ENCODE measurements at regions not wholly inside any gene's neighbourhood (a gene's known extent, or its start where the extent isn't known, plus 50 kb on each side); places are given as distances from the start of the nearest gene placed in this dataset.

DNA sequence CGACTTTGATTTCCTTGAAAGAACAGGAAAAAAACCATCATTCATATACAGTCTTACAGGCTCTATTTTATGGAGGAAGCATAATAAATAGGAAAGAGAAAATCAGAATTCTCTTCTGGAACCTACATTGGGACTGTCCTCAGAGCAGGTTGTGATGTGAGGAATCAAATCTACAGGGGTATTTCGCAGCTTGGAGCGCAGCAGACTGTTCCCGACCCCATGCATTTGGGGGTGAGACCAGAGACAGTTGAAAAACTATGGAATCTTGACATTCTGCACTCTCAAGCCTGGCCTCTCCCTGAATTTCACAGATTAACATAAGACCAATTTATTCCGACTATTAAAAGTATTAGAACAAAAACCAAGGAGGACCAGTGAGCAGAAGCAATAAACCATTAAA is 93.3 kb upstream of the PRSS58 start:
- intact Hi-C loops (cut with micrococcal nuclease): no loop called here

DNA sequence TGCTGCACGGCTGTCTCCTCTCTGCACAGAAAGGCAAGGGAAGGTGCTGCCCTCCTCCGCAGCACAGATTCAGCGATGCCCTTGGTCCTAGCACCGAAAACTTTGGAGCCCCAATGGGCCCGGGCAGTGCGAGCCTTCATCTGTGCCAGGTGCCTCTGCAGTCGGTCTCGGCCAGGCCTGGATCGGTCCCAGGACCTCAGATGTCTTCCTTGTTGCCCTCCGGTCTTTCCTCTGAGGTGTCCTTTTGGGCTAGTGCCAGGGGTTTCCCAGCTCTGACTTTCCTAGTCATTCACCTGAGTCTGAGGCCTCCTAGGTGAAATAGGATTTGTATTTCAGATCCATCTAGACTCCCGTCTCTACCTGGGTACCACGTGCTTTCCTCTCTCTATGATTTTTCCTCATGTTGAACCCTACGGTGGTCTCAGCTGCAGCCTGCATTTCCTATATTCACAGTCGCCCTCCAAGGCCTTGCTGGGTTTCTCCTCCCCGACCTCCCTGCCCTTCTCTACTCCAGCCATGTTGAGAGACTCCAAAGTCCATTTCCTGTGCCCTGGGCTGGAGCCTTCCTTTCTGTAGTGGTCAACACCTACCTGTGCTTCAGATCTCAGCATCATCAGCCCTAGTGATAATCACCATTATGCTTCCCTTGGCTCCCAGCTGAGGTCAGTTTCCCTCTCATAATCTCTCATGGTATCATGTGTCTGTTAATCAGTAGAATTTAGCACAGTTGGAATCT is 92.0 kb upstream of the PRSS58 start:
- intact Hi-C loops (cut with micrococcal nuclease): loop anchor here (5.0 kb wide), 1 partner anchor 447 kb away; no protein-coding TSS in a partner anchor

DNA sequence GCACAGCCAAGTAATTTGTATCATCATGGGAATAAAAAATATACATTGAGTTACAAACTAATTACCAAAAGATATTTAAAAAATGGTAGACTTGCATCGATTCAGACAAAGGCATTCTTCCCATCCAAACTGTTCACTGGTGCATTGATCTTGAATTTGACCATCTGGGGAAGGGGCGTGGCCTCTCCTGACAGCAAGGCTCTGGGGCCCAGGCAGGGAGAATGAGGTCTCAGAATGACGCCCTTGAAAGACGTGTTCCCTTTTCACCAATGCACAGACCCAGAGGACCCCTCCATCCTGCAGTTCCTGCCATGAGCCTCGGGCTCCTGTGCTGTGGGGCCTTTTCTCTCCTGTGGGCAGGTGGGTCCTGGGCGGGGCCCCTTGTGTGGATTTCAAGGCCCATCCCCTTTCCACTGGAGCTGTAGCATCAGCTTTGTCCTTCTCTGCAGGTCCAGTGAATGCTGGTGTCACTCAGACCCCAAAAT is 91.1 kb upstream of the PRSS58 start:
- intact Hi-C loops (cut with micrococcal nuclease): loop anchor here (5.0 kb wide), 1 partner anchor 448 kb away; no protein-coding TSS in a partner anchor

DNA sequence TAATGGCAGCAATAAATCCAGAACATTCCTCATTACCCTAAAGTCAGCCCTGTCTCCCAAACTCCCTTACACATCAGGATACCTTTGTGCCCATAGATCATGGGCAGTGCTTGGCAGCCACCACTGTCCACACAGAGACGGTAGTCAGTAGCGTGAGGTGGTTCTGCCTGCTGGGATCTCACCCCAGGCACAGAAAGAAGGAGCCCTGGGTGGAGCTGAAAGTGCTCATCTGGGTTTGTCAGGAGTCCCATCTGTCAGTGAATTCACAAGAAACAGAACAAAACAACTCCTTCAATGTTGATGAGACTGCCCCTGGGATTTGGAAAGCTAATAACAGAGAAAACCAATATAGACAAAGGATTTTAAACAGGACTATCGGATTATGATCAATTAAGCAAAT is 90.2 kb upstream of the PRSS58 start:
- intact Hi-C loops (cut with micrococcal nuclease): loop anchor here (5.0 kb wide), 1 partner anchor 449 kb away; no protein-coding TSS in a partner anchor

DNA sequence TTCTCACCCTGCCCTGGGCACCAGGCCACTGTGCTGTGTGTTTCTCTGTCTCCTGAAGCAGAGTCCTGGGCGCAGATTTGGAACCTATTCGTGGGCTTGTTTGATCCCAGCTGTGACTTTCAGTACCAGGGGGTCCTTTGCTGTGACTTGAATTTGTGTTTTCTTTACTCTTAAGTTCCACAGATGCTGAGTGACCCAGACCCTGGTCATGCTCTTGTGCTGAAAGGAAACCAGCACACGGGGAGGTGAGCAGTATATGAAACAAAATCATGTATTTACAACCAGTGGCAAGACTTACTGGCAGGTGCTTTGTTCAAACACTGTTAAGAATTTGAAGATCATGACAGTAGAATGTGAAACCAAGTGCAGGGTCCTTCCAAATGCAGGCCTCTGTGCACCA is 89.2 kb upstream of the PRSS58 start:
- intact Hi-C loops (cut with micrococcal nuclease): loop anchor here (5.0 kb wide), 1 partner anchor 450 kb away; no protein-coding TSS in a partner anchor

DNA sequence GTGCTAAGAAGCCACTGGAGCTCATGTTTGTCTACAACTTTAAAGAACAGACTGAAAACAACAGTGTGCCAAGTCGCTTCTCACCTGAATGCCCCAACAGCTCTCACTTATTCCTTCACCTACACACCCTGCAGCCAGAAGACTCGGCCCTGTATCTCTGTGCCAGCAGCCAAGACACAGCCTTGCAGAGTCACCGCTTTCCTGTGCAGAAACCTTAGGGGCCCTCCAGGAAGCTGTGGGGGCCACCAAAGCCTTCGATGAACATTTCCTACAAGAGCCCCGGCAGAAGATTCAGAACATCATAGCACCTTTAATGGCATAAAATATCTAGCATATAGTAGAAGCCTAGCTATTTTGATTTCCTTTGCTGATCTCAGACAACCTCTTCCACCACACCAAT is 88.0 kb upstream of the PRSS58 start:
- intact Hi-C loops (cut with micrococcal nuclease): loop anchor here (5.0 kb wide), 1 partner anchor 451 kb away; no protein-coding TSS in a partner anchor

DNA sequence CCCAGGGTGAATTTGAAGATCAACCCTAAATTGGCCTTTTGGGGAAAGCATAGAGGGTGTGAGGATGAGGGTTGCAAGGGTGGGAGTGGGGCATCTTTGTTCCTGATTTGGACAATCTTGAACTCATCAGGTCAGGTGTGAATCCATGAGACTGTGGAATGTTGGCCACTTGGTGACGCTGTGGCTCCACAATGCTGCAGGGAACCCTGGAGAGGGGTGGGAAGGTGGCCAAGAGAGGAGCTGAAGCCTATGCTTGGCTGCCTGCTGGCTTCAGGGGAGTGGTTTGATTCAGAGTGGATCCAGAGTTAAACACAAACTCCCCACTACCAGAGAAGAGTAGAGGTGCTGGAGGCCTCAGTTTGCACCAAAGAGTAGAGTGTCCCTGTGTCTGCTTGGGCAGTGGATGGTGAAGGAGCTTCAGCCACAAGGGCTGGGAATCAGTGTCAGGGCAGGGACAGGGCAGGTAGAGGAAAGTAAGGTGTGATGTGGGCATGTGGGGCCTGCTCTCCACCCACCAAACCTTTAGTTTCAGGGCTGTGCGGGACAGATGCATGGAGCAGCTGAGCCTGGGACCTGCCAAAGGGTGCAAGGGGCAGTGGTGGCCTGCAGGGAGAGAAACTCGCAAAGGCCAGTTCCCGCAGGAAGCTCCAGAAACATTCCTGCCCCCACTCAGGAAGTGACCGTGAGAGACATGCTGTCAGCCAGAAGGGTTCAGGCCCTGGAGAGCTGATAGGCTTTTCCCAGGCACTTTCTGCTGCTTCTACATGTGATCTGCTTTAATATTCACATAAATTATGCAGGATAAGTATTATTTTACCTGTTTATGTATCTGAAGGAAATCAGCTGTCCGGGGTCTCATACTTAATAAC is 81.0 kb upstream of the PRSS58 start:
- intact Hi-C loops (cut with micrococcal nuclease): no loop called here

DNA sequence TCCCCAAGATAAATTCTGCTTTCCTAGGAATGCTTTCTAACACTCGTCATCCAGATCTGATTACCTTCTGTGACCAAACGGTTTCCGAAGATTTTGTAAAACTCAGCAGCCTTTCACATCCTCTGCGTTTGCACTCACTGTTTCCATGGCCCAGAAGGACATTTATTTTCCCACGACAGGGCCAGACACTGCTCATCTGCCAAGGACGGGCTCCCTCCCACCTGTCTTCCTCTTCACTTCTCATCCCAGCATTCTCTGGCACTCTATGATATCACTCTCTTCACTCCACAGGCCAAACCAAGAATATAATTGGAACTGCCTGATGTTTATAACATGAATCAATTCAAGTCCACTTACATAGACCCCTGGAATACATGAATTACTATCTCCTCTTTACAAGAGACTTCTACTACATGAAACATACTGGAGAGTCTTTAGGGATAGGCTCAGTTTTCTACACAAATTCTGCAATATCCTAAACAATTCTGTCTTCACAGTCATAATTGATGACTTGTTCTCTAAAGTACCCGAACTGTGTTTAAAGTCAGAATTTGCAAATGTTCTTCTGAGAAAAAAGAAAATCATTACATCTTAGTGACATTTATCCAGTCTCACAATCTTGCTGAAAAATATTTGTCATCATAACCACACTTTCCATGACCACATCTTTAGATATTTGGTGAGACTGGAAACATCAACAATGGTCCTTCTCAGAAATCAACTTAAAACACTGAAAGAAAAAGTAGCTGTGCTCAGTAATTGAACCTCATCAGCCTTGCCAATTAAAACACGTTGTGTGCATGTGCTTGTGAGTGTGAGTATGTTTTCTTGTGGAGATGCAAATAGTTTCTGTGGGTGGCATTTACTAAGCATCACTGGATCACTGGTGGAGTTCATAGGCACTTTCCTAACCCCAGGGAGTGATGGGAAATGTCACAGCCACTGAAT is 79.5 kb upstream of the PRSS58 start:
- intact Hi-C loops (cut with micrococcal nuclease): no loop called here

DNA sequence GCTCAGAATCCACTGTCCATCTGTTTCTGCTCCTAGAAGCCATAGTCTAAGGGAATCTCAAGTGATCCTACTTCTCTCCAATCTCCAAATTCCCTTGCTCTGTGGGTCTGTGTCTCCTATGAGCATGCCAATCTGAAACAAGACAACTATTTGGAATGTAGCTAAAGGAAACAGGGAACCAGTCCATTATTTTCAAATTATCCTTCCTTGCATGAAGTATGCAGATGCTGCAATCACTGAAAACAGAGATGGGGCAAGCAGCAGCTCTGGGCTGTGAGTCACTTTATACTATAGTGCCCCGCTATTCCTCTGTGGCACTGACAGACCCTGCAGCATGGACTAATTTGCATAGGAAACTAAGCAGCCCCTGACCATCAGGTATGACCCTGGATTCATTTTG is 76.9 kb upstream of the PRSS58 start:
- intact Hi-C loops (cut with micrococcal nuclease): no loop called here

DNA sequence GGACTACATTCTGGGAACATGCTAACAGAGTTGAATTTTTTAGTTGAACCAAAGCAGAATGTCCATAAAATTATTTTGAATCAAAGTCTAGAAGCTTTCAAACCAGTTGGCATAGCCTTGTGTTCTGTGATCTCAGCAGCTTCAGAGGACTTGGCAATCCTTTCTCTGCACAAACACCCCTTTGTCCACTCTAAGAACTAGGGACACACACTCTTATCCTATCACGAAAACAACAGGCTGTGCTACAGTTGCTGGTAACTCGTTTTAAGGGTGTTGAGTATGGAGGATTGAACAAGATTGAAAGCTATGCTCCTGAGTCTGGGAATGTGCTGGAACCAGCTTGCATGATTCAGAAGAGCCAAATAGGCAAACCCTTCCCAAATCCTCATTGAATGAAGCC is 76.4 kb upstream of the PRSS58 start:
- intact Hi-C loops (cut with micrococcal nuclease): no loop called here

DNA sequence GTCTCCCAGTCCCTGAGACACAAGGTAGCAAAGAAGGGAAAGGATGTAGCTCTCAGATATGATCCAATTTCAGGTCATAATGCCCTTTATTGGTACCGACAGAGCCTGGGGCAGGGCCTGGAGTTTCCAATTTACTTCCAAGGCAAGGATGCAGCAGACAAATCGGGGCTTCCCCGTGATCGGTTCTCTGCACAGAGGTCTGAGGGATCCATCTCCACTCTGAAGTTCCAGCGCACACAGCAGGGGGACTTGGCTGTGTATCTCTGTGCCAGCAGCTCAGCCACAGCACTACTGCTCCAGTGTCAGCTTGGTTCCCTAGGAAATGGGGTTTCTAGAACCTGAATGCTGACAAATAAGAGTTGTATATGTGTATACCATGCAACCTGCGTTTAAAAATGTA is 74.6 kb upstream of the PRSS58 start:
- intact Hi-C loops (cut with micrococcal nuclease): no loop called here

DNA sequence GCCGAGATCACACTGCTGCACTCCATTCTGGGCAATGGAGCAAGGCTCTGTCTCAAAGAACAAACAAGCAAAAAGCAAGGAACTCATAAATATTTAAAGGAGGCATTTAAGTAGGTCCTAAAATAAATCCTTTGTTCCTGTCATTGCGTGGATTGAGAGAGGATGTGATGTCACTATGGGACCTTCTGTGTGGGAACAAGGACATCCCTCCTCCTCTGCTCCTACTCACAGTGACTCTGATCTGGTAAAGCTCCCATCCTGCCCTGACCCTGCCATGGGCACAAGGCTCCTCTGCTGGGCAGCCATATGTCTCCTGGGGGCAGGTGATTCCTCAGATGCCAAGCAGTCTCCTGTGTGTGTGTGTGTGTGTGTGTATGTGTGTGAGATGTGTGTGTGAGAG is 74.1 kb upstream of the PRSS58 start:
- intact Hi-C loops (cut with micrococcal nuclease): no loop called here

DNA sequence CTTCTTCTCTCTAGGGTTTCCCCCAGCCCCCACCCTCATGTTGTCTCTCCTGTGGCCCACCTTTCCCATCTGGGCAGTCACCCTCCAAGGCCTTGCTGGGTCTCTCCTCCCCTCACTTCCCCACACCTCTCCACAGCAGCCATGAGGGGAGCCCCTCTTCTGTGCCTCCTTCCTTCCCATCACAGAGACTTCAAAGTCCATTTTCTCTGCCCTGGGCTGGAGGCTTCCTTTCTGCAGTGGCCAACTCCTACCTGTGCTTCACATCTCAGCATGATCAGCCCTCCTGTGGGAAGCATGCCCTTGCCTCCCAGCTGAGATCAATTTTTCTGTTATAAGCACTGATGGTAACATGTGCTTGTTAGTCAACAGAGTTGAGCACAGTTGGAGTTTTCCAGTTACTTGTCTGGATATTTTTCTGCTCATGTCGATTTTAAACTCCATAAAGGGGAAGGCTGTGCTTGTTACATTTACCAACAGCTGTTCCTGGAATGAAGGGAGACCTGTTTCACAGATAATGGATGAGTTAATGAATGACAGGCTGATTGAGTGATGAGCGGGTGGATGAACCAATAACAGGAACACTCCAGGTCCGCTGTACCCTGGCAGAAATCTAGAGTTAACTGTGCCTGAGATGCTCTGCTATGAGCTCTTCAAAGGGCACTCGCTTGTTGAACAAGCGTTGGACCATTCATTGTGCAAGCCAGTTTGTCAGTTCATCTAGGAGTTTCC is 71.4 kb upstream of the PRSS58 start:
- intact Hi-C loops (cut with micrococcal nuclease): no loop called here

DNA sequence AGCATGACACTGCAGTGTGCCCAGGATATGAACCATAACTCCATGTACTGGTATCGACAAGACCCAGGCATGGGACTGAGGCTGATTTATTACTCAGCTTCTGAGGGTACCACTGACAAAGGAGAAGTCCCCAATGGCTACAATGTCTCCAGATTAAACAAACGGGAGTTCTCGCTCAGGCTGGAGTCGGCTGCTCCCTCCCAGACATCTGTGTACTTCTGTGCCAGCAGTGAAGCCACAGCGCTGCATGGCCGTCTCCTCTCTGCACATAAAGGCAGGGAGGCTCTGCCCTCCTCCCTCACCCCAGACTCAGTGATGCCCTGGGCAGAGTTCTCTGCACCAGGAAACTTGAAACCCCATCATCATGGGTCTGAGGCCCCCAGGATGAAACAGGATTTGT is 70.7 kb upstream of the PRSS58 start:
- intact Hi-C loops (cut with micrococcal nuclease): no loop called here

DNA sequence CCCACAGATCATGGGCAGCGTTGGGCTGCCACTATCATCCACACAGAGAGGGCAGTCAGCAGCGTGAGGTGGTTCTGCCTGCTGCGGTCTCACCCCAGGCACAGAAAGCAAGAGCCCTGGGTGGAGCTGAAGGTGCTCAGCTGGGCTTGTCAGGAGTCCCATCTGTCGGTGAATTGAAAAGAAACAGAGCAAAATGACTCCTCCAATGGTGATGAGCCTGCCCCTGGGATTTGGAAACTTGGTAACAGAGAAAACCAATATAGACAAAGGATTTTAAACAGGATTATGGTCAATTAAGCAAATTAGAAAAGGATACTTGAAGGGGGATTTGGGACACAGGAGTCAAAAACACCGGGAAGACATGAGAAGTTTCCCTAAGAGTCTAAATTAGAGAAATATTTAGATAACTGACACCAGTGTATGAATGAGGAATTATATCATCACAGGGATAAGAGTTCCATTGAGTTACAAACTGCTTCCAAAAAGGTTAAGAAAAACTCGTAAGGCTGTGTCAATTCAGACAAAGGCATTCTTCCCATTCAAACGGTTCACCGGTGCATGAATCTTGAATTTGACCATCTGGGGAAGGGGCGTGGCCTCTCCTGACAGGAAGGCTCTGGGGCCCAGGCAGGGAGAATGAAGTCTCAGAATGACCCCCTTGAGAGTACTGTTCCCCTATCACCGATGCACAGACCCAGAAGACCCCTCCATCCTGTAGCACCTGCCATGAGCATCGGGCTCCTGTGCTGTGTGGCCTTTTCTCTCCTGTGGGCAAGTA is 70.0 kb upstream of the PRSS58 start:
- intact Hi-C loops (cut with micrococcal nuclease): no loop called here

DNA sequence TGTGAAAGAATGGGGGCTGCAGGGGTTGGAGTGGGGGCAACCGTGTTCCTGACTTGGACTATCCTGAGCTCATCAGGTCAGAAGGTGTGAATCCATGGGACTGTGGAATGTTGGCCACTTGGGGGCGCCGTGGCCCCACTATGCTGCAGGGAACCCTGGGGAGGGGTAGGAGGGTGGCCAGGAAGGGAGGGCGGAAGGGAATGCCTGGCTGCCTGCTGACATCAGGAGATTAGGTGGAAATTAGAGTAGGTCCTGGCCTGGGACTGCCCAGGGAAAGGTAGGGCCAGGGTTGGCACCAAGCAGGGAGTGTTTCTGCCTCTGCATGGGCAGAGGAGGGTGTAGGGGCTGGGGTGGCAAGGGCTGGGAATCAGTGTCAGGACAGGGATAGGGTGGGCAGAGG is 65.8 kb upstream of the PRSS58 start:
- intact Hi-C loops (cut with micrococcal nuclease): loop anchor here (1.0 kb wide), 2 partner anchors 486 to 892 kb away; no protein-coding TSS in a partner anchor

DNA sequence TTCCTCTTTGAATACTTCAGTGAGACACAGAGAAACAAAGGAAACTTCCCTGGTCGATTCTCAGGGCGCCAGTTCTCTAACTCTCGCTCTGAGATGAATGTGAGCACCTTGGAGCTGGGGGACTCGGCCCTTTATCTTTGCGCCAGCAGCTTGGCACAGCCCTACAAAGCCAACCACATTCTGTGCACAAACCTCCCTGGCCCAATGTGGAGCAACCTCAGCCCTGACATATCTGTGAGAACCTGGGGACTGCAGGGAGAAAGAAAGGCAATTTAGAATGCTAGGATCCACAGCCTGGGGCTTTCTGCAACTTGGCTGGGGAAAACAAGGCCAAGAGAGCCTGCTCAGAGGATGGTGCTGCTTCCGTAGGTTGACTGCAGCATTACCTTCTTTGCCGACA is 63.5 kb upstream of the PRSS58 start:
- intact Hi-C loops (cut with micrococcal nuclease): no loop called here

DNA sequence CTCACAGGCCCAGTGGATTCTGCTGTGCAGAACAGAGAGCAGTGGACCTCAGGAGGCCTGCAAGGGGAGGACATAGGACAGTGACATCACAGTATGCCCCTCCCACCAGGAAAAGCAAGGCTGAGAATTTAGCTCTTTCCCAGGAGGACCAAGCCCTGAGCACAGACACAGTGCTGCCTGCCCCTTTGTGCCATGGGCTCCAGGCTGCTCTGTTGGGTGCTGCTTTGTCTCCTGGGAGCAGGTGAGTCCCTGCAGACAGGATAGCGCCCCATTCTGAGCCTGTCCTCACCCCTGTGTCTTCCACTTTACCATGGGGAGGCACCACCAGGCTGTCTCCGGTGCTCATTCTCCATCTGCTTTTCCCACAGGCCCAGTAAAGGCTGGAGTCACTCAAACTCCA is 63.0 kb upstream of the PRSS58 start:
- intact Hi-C loops (cut with micrococcal nuclease): loop anchor here (1.0 kb wide), 2 partner anchors 488 to 682 kb away; no protein-coding TSS in a partner anchor

DNA sequence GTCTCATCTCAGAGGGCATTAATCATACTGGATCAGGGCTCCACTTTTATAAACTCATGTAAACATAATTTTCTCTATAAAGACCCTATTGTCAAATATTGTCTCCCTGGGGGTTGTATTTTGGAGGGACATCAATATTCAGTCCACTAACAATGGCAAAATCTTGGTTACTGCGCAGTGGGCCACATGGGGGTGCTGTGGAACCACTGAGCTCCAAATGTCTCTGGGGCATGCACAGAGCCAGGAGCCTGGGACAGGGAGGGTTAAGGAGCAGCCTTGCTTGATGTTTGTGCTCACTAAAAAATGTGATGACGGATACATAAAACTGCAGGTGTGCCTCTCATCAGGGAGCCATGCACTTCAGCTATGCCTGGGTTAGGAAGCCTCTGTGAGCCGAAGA is 62.1 kb upstream of the PRSS58 start:
- intact Hi-C loops (cut with micrococcal nuclease): loop anchor here (1.0 kb wide), 2 partner anchors 489 to 683 kb away; no protein-coding TSS in a partner anchor
